Liver (tissue), 8 donors: ENCODE measurements at regions not wholly inside any gene's neighbourhood (a gene's known extent, or its start where the extent isn't known, plus 50 kb on each side); places are given as distances from the start of the nearest gene placed in this dataset.

Experiments
- DNase-seq: peaks from one replicate; pipeline ENCODE4 v3.0.0-alpha.2; 2017; ENCODE audit warnings: low spot score
- H3K27ac ChIP-seq, 2 donors: one replicate each; pipeline ENCODE4 v1.7.0; 2013; ENCODE audit warnings: inconsistent platforms in 2 of 2, low read length in 2 of 2, control low read depth in 1 of 2, low read depth in 1 of 2, mild to moderate bottlenecking in 1 of 2
- H3K27me3 ChIP-seq, 4 donors: one replicate each; pipeline versions ENCODE4 v1.6.1 to v1.7.0; 2013; ENCODE audit warnings: low read length in 3 of 4, inconsistent platforms in 1 of 4, mild to moderate bottlenecking in 1 of 4, moderate library complexity in 1 of 4; ENCODE audit not compliant: control insufficient read depth in 4 of 4, insufficient read depth in 4 of 4
- H3K36me3 ChIP-seq, 4 donors: one replicate each; pipeline versions ENCODE4 v1.6.1 to v1.7.0; 2013; ENCODE audit warnings: low read length in 3 of 4, mild to moderate bottlenecking in 3 of 4, low read depth in 1 of 4, moderate library complexity in 1 of 4; ENCODE audit not compliant: control insufficient read depth in 4 of 4, insufficient read depth in 3 of 4
- H3K4me1 ChIP-seq, 4 donors: one replicate each; pipeline versions ENCODE4 v1.6.1 to v1.7.0; 2013; ENCODE audit warnings: low read length in 3 of 4, mild to moderate bottlenecking in 3 of 4, moderate library complexity in 1 of 4; ENCODE audit not compliant: control insufficient read depth in 4 of 4, insufficient read depth in 4 of 4
- H3K4me3 ChIP-seq, 3 donors: one replicate each; pipeline versions ENCODE4 v1.6.1 to v1.7.0; 2013; ENCODE audit warnings: low read length in 3 of 3, control low read depth in 1 of 3, low read depth in 1 of 3, mild to moderate bottlenecking in 1 of 3
- H3K9ac ChIP-seq, 2 donors: one replicate each; pipeline ENCODE4 v1.7.0; 2013; ENCODE audit warnings: low read length in 2 of 2, mild to moderate bottlenecking in 2 of 2, moderate library complexity in 2 of 2, control low read depth in 1 of 2, low read depth in 1 of 2
- H3K9me3 ChIP-seq, 4 donors: one replicate each; pipeline versions ENCODE4 v1.6.1 to v1.7.0; 2013; ENCODE audit warnings: low read length in 3 of 4; ENCODE audit not compliant: control insufficient read depth in 4 of 4
- ATF3 ChIP-seq: IDR thresholded peaks from 2 replicates; pipeline ENCODE4 v1.6.1; 2016; ENCODE audit warnings: antibody characterized with exemption
- CTCF ChIP-seq: fragments of 150-350 bp; IDR thresholded peaks from 2 replicates; pipeline ENCODE4 v1.5.1; 2017; ENCODE audit warnings: improper control_type of control experiment, low read depth, low read length; ENCODE audit not compliant: missing input control
- EGR1 ChIP-seq, 2 donors: IDR thresholded peaks; 2 replicates each; pipeline ENCODE4 v1.6.1; 2016 to 2018; ENCODE audit warnings: antibody characterized with exemption in 2 of 2, low read depth in 2 of 2
- FOXA1 ChIP-seq: IDR thresholded peaks from 2 replicates; pipeline ENCODE4 v1.6.1; 2016; ENCODE audit warnings: antibody characterized with exemption
- HNF4A ChIP-seq, 2 donors: conservative IDR thresholded peaks; 2 replicates each; pipeline ENCODE4 v1.6.1; 2016; ENCODE audit warnings: antibody characterized with exemption in 2 of 2, mild to moderate bottlenecking in 2 of 2
- MAX ChIP-seq: IDR thresholded peaks from 2 replicates; pipeline ENCODE4 v1.6.1; 2016; ENCODE audit warnings: antibody characterized with exemption
- NR2F2 ChIP-seq: IDR thresholded peaks from 2 replicates; pipeline ENCODE4 v1.6.1; 2016; ENCODE audit warnings: antibody characterized with exemption
- RAD21 ChIP-seq, 2 donors: IDR thresholded peaks; 2 replicates each; pipeline ENCODE4 v1.6.1; 2016; ENCODE audit warnings: antibody characterized with exemption in 2 of 2, mild to moderate bottlenecking in 2 of 2
- REST ChIP-seq: IDR thresholded peaks from 2 replicates; pipeline ENCODE4 v1.6.1; 2016; ENCODE audit warnings: antibody characterized with exemption, mild to moderate bottlenecking
- RXRA ChIP-seq, 2 donors: IDR thresholded peaks; 2 replicates each; pipeline ENCODE4 v1.6.1; 2017 to 2018; ENCODE audit warnings: antibody characterized with exemption in 2 of 2, mild to moderate bottlenecking in 1 of 2
- TAF1 ChIP-seq: conservative IDR thresholded peaks from 2 replicates; pipeline ENCODE4 v1.6.1; 2016; ENCODE audit warnings: antibody characterized with exemption, mild to moderate bottlenecking
- YY1 ChIP-seq: IDR thresholded peaks from 2 replicates; pipeline ENCODE4 v1.6.1; 2016; ENCODE audit warnings: antibody characterized with exemption, mild to moderate bottlenecking
- ZBTB33 ChIP-seq: IDR thresholded peaks from 2 replicates; pipeline ENCODE4 v1.6.1; 2016; ENCODE audit warnings: antibody characterized with exemption
- WGBS: extraction: QIAGEN DNeasy Blood & Tissue Kit; methylation state at CpG from one replicate; pipeline ENCODE4 v1.1.7; 2013; 5-methylcytosine and 5-hydroxymethylcytosine counted together
- donor health status: healthy.
- donor health status: healthy.
- donor health status: healthy.
- donor health status: healthy.
- donor health status: healthy.

- H3K27me3 ChIP-seq = no peaks in the 10 kb centered on the region
- no peak overlapping the region for H3K27ac ChIP-seq
- TF ChIP-seq CTCF = no peak
- no peak for TF ChIP-seq TAF1
- no peak for TF ChIP-seq ZBTB33
- no peak for TF ChIP-seq YY1
- TF ChIP-seq RAD21 (IDR thresholded peaks at IDR 0.05) = no peak
- TF ChIP-seq MAX = no peak
- TF ChIP-seq EGR1 (IDR thresholded peaks at IDR 0.05; ENCODE audit: low read depth in 2 of 2) = no peak
- no peak for TF ChIP-seq ATF3
- no peak for TF ChIP-seq HNF4A (conservative IDR thresholded peaks at IDR 0.05)
- TF ChIP-seq NR2F2 = no peak
- no peak for TF ChIP-seq RXRA (IDR thresholded peaks at IDR 0.05)
- no peaks in the 10 kb centered on the region for H3K36me3 ChIP-seq
- H3K9me3 ChIP-seq = no peaks in the 10 kb centered on the region
- no peak for DNase-seq
- no peak overlapping the region for H3K9ac ChIP-seq
- no peak overlapping the region for H3K4me3 ChIP-seq
- H3K4me1 ChIP-seq = peaks cover 0 to 4% (median 0%) of the 10 kb centered on the region in 4 donors
Measured at GRCh38 chr2:217681791-217682190, 321.0 kb downstream of the TNS1 start.

DNA sequence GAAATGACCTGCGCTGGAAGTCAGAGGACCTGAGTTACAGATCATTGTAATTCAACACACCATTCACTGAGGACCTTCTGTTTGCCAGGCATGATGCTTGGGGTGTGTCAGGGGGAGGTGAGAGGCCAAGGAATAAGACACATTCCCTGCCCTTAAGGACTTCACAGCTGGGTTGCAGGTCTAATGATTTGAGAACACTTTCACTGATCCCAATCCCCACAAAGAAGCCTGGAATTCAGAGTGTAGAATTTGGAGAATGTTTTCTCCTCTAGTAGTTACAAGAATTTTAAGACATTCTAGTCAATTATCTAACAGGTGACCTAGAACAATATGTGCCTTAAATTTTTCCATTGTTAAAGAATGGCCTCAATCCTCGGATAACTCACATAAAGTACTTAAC lies 322.4 kb downstream of the TNS1 start:
- Histone ChIP-seq H3K9me3 (no peaks in the 10 kb centered on the region), H3K4me1 (peaks cover 0 to 1% (median 0%) of the 10 kb centered on the region in 4 donors), H3K4me3 (no peak overlapping the region), H3K9ac (no peak overlapping the region), H3K36me3 (no peaks in the 10 kb centered on the region), H3K27me3 (no peaks in the 10 kb centered on the region), H3K27ac (no peak overlapping the region)
- WGBS = 86% methylated on average over 2 of the region's 2 CpGs
- TF ChIP-seq REST (no peak), CTCF (no peak), NR2F2 (no peak), RXRA (IDR thresholded peaks at IDR 0.05) (no peak), FOXA1 (no peak), ATF3 (no peak)
- DNase-seq = no peak
